Gastroesophageal sphincter (tissue), 3 donors: ENCODE measurements at regions not wholly inside any gene's neighbourhood (a gene's known extent, or its start where the extent isn't known, plus 50 kb on each side); places are given as distances from the start of the nearest gene placed in this dataset.

Experiments
- CTCF ChIP-seq, 4 experiments: fragments of 200-600 bp in 2 of 4; fragments of 450-650 bp in 2 of 4; sonication (generic) in 1 of 4; IDR thresholded peaks; one replicate each; pipeline ENCODE4 v1.5.1; 2017 to 2019; ENCODE audit warnings: antibody characterized with exemption in 4 of 4, mild to moderate bottlenecking in 2 of 4, moderate library complexity in 2 of 4
- POLR2A ChIP-seq, 2 donors: fragments of 450-650 bp; IDR thresholded peaks; one replicate each; pipeline ENCODE4 v1.6.1; 2017; ENCODE audit warnings: antibody characterized with exemption in 2 of 2, mild to moderate bottlenecking in 2 of 2, moderate library complexity in 1 of 2

- TF ChIP-seq CTCF (IDR thresholded peaks at IDR 0.05) (no peak), POLR2A (IDR thresholded peaks at IDR 0.05) (no peak)
Observed at GRCh38 chr2:104240984-104241383, 612.9 kb upstream of the POU3F3 start.
